Mesendoderm (in vitro differentiated cells): ENCODE measurements at regions not wholly inside any gene's neighbourhood (a gene's known extent, or its start where the extent isn't known, plus 50 kb on each side); places are given as distances from the start of the nearest gene placed in this dataset.

Source experiments
- DNase-seq: peaks from one replicate; pipeline ENCODE4 v3.0.0; 2013
- H2AK5ac ChIP-seq: 2 replicates; pipeline ENCODE4 v1.6.1; 2013; ENCODE audit warnings: low read length, inconsistent platforms
- H2BK120ac ChIP-seq: 2 replicates; pipeline ENCODE4 v1.6.1; 2013; ENCODE audit warnings: low read depth, mild to moderate bottlenecking, low read length, moderate library complexity, mixed read lengths
- H2BK15ac ChIP-seq: replicated peaks from 2 replicates; pipeline ENCODE4 v1.6.1; 2013; ENCODE audit warnings: low read depth, mild to moderate bottlenecking, moderate library complexity
- H2BK5ac ChIP-seq: 2 replicates; pipeline ENCODE4 v1.6.1; 2013; ENCODE audit warnings: low read length, inconsistent platforms
- H3K18ac ChIP-seq: 2 replicates; pipeline ENCODE4 v1.6.1; 2013; ENCODE audit warnings: mild to moderate bottlenecking, low read length, mixed read lengths
- H3K23ac ChIP-seq: one replicate; pipeline ENCODE4 v1.6.1; 2013; ENCODE audit warnings: low read length
- H3K27ac ChIP-seq: 2 replicates; pipeline ENCODE4 v1.5.1; 2013; ENCODE audit warnings: low read depth, mild to moderate bottlenecking, inconsistent platforms, low read length, moderate library complexity
- H3K27me3 ChIP-seq: 2 replicates; pipeline ENCODE4 v1.6.1; 2013; ENCODE audit warnings: low read length, control low read depth, mild to moderate bottlenecking, inconsistent platforms; ENCODE audit not compliant: insufficient read depth, poor library complexity
- H3K36me3 ChIP-seq: 2 replicates; pipeline ENCODE4 v1.6.1; 2013; ENCODE audit warnings: low read length, inconsistent platforms; ENCODE audit not compliant: control insufficient read depth, insufficient read depth
- H3K4ac ChIP-seq: one replicate; pipeline ENCODE4 v1.6.1; 2013; ENCODE audit warnings: low read depth, mild to moderate bottlenecking, low read length, moderate library complexity
- H3K4me1 ChIP-seq: 2 replicates; pipeline ENCODE4 v1.6.1; 2013; ENCODE audit warnings: low read depth, low read length, inconsistent platforms; ENCODE audit not compliant: control insufficient read depth
- H3K4me2 ChIP-seq: 2 replicates; pipeline ENCODE4 v1.6.1; 2013; ENCODE audit warnings: low read length
- H3K4me3 ChIP-seq: 2 replicates; pipeline ENCODE4 v1.5.1; 2013; ENCODE audit warnings: mild to moderate bottlenecking, low read length
- H3K56ac ChIP-seq: one replicate; pipeline ENCODE4 v1.6.1; 2013; ENCODE audit warnings: low read length
- H3K79me1 ChIP-seq: 2 replicates; pipeline ENCODE4 v1.6.1; 2013; ENCODE audit warnings: low read length, inconsistent platforms
- H3K79me2 ChIP-seq: 2 replicates; pipeline ENCODE4 v1.6.1; 2013; ENCODE audit warnings: mild to moderate bottlenecking, low read length; ENCODE audit not compliant: control insufficient read depth, insufficient read depth
- H3K9ac ChIP-seq: 2 replicates; pipeline ENCODE4 v1.6.1; 2013; ENCODE audit warnings: low read length, inconsistent platforms
- H4K5ac ChIP-seq: one replicate; pipeline ENCODE4 v1.6.1; 2013; ENCODE audit warnings: low read length
- H4K8ac ChIP-seq: one replicate; pipeline ENCODE4 v1.6.1; 2013; ENCODE audit warnings: low read depth, mild to moderate bottlenecking, control low read depth, low read length, moderate library complexity
- WGBS: extraction: QIAGEN DNeasy Blood & Tissue Kit; methylation state at CpG from one replicate; pipeline ENCODE4 v1.1.7; 2013; ENCODE audit warnings: low lambda C conversion rate, missing lambda C conversion rate; ENCODE audit not compliant: insufficient coverage; ENCODE audit errors: extremely low coverage; 5-methylcytosine and 5-hydroxymethylcytosine counted together

DNA sequence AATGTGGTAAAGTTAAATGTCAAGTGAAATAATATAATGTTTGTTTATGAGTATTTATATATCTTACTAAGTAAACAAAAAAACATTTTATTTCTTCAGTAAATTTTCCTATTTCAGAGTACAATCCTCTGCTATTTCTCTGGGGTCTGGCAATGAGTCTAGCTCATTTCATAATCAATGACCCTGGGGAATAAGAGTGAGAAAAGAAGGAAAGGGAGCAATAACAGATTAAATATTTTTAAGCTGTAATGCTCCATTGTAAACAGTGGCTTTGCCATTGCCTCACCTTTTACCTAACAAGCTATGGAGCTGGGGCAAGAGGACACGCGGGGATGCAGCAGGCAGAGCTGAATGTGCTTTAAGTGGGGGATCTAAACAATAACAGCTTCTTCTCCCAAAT is 1071.9 kb downstream of the FLRT2 start:
- H3K27ac ChIP-seq, result no peak overlapping the region

DNA sequence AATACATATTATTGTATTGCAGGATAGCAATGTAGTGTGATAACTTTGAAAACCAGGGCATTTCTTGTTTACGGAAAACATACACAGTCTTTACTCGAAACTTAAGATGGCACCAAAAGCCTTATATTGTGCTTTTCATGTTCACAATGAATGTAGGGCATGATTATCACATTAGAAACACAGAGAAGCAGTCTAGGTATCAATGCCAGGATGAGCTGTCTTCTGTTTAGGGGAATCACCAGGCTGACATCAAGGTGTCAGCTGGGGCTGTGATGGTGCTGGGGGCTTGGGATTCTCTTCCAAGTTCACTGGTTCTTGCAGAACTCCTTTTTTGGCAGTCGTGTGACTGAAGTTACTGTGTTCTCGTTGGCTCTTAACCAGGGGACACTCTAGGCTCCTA is 1067.3 kb downstream of the FLRT2 start:
- H3K79me1 ChIP-seq, result no peaks in the 10 kb centered on the region
- no peaks in the 10 kb centered on the region for H3K4me1 ChIP-seq
- no peak for DNase-seq
- H3K4me2 ChIP-seq, result no peak overlapping the region
- H3K23ac ChIP-seq, result no peak overlapping the region
- H3K36me3 ChIP-seq, result no peaks in the 10 kb centered on the region
- H2BK15ac ChIP-seq, result no peak overlapping the region
- no peak overlapping the region for H4K5ac ChIP-seq
- no CpG with 5 or more reads among the region's 4 CpGs for WGBS
- no peak overlapping the region for H2AK5ac ChIP-seq
- H2BK5ac ChIP-seq, result no peak overlapping the region
- no peak overlapping the region for H3K18ac ChIP-seq
- no peak overlapping the region for H2BK120ac ChIP-seq
- no peak overlapping the region for H3K27ac ChIP-seq
- no peaks in the 10 kb centered on the region for H3K27me3 ChIP-seq
- no peak overlapping the region for H4K8ac ChIP-seq
- no peak overlapping the region for H3K56ac ChIP-seq
- no peak overlapping the region for H3K4ac ChIP-seq
- no peak overlapping the region for H3K4me3 ChIP-seq
- no peak overlapping the region for H3K9ac ChIP-seq
- no peaks in the 10 kb centered on the region for H3K79me2 ChIP-seq

More for the DNA sequence above, 1071.9 kb downstream of the FLRT2 start:
- no peak overlapping the region for H3K18ac ChIP-seq
- H4K8ac ChIP-seq, result no peak overlapping the region
- no peak overlapping the region for H4K5ac ChIP-seq
- H3K4me2 ChIP-seq, result no peak overlapping the region
- H3K9ac ChIP-seq, result no peak overlapping the region
- no peak overlapping the region for H2BK15ac ChIP-seq
- H3K56ac ChIP-seq, result no peak overlapping the region
- H3K23ac ChIP-seq, result no peak overlapping the region
- no peaks in the 10 kb centered on the region for H3K36me3 ChIP-seq
- no peak overlapping the region for H3K4me3 ChIP-seq
- no peak overlapping the region for H2BK120ac ChIP-seq
- no peak for DNase-seq
- no CpG with 5 or more reads among the region's 2 CpGs for WGBS
- H3K4ac ChIP-seq, result no peak overlapping the region
- H3K27me3 ChIP-seq, result no peaks in the 10 kb centered on the region
- no peak overlapping the region for H2BK5ac ChIP-seq
- H3K4me1 ChIP-seq, result no peaks in the 10 kb centered on the region
- H2AK5ac ChIP-seq, result no peak overlapping the region
- H3K79me1 ChIP-seq, result no peaks in the 10 kb centered on the region
- no peaks in the 10 kb centered on the region for H3K79me2 ChIP-seq

- no peak overlapping the region for H3K56ac ChIP-seq
- no peak overlapping the region for H3K9ac ChIP-seq
- no peak overlapping the region for H3K4me3 ChIP-seq
- H3K27ac ChIP-seq, result no peak overlapping the region
- no peak overlapping the region for H3K18ac ChIP-seq
- H2AK5ac ChIP-seq, result no peak overlapping the region
- no peak overlapping the region for H3K23ac ChIP-seq
- no peak overlapping the region for H3K4ac ChIP-seq
- no peaks in the 10 kb centered on the region for H3K27me3 ChIP-seq
- no peak overlapping the region for H4K5ac ChIP-seq
- no CpG with 5 or more reads among the region's 5 CpGs for WGBS
- H4K8ac ChIP-seq, result no peak overlapping the region
- H3K79me1 ChIP-seq, result no peaks in the 10 kb centered on the region
- H3K4me1 ChIP-seq, result no peaks in the 10 kb centered on the region
- no peak overlapping the region for H2BK15ac ChIP-seq
- H2BK120ac ChIP-seq, result no peak overlapping the region
- H3K4me2 ChIP-seq, result no peak overlapping the region
- no peaks in the 10 kb centered on the region for H3K79me2 ChIP-seq
- DNase-seq, result no peak
- H3K36me3 ChIP-seq, result no peaks in the 10 kb centered on the region
- H2BK5ac ChIP-seq, result no peak overlapping the region
These were observed 1066.1 kb downstream of the FLRT2 start for GRCh38 chr14:86596024-86596423.

DNA sequence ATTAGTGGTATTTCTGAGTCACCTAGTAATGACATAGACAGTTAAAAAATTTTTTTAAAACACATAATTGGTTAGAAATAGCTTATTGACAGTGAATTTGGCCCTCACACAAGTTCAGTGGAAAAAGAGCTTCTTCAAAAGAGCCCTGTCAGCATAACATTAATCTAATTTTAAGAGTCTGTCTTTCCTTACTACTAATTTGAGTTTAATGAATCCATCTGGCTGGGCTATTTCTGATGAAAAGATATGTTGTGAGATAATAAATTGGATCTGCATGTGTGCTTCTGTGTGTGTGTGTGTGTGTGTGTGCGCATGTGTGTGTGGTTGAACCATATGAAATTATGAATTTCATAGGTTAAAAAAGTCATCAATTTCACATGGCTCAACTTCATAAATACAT is 1045.2 kb downstream of the FLRT2 start:
- no peak for DNase-seq
- H2BK15ac ChIP-seq, result no peak overlapping the region
- H3K18ac ChIP-seq, result no peak overlapping the region
- H3K23ac ChIP-seq, result no peak overlapping the region
- H3K9ac ChIP-seq, result no peak overlapping the region
- H2AK5ac ChIP-seq, result no peak overlapping the region
- no peak overlapping the region for H3K4me2 ChIP-seq
- H3K27ac ChIP-seq, result no peak overlapping the region
- H3K56ac ChIP-seq, result no peak overlapping the region
- H4K8ac ChIP-seq, result no peak overlapping the region
- no peaks in the 10 kb centered on the region for H3K36me3 ChIP-seq
- no peaks in the 10 kb centered on the region for H3K79me2 ChIP-seq
- H3K79me1 ChIP-seq, result no peaks in the 10 kb centered on the region
- H4K5ac ChIP-seq, result no peak overlapping the region
- H2BK120ac ChIP-seq, result no peak overlapping the region
- no peak overlapping the region for H3K4ac ChIP-seq
- no peak overlapping the region for H2BK5ac ChIP-seq
- WGBS, result no CpG with 5 or more reads among the region's 1 CpG
- H3K4me1 ChIP-seq, result no peaks in the 10 kb centered on the region
- no peak overlapping the region for H3K4me3 ChIP-seq
- H3K27me3 ChIP-seq, result no peaks in the 10 kb centered on the region

DNA sequence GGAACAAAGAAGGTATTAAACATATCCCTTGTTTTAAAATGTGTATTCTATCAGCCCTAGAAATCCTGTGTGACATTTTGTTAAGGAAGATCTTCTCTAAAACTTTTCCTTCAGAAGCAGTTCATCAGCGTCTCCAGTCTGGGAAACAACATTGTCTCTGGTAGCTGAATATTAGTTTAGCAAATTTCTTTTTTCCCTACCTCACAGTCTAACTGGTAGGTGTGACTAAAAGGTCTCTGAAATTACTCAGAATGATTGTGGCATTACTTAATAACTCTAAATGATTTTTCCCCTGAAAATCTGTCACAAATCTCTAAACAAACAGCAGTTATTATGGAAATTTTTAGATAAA is 1044.8 kb downstream of the FLRT2 start:
- H3K36me3 ChIP-seq, result no peaks in the 10 kb centered on the region
- no peaks in the 10 kb centered on the region for H3K79me2 ChIP-seq
- H2BK5ac ChIP-seq, result no peak overlapping the region
- no peak overlapping the region for H3K23ac ChIP-seq
- no CpG with 5 or more reads among the region's 1 CpG for WGBS
- H3K4me3 ChIP-seq, result no peak overlapping the region
- no peaks in the 10 kb centered on the region for H3K4me1 ChIP-seq
- no peak overlapping the region for H3K9ac ChIP-seq
- H4K8ac ChIP-seq, result no peak overlapping the region
- no peak overlapping the region for H3K18ac ChIP-seq
- no peak overlapping the region for H2AK5ac ChIP-seq
- H3K56ac ChIP-seq, result no peak overlapping the region
- H3K4ac ChIP-seq, result no peak overlapping the region
- no peak for DNase-seq
- H2BK120ac ChIP-seq, result no peak overlapping the region
- H2BK15ac ChIP-seq, result no peak overlapping the region
- no peak overlapping the region for H3K27ac ChIP-seq
- H3K4me2 ChIP-seq, result no peak overlapping the region
- no peak overlapping the region for H4K5ac ChIP-seq
- no peaks in the 10 kb centered on the region for H3K27me3 ChIP-seq
- H3K79me1 ChIP-seq, result no peaks in the 10 kb centered on the region

GRCh38 chr14:86574051-86574777 is 1044.3 kb downstream of the FLRT2 start:
- WGBS, result no CpG with 5 or more reads among the region's 10 CpGs
- Histone ChIP-seq H4K8ac (no peak overlapping the region), H3K23ac (no peak overlapping the region), H3K4me2 (no peak overlapping the region), H3K4me3 (no peak overlapping the region), H3K56ac (no peak overlapping the region), H2AK5ac (no peak overlapping the region), H3K4ac (no peak overlapping the region), H2BK15ac (no peak overlapping the region), H4K5ac (no peak overlapping the region), H3K27me3 (no peaks in the 10 kb centered on the region), H3K79me1 (no peaks in the 10 kb centered on the region), H3K18ac (no peak overlapping the region), H2BK120ac (no peak overlapping the region), H3K27ac (no peak overlapping the region), H3K36me3 (no peaks in the 10 kb centered on the region), H2BK5ac (no peak overlapping the region), H3K79me2 (no peaks in the 10 kb centered on the region), H3K9ac (no peak overlapping the region), H3K4me1 (no peaks in the 10 kb centered on the region)
- DNase-seq, result peak; percentile 2
